AG04450 (cell line): ENCODE measurements at regions not wholly inside any gene's neighbourhood (a gene's known extent, or its start where the extent isn't known, plus 50 kb on each side); places are given as distances from the start of the nearest gene placed in this dataset.

Experiments used
- CTCF ChIA-PET: fragments of 300-600, 350-600 bp; formaldehyde crosslinking; extraction: SDS; loops from one replicate; lab custom pipeline; 2022; ENCODE audit warnings: antibody characterized with exemption, inconsistent platforms; lab: Charles Lee
- POLR2A ChIA-PET: fragments of 350-600 bp; formaldehyde crosslinking; extraction: SDS; loops from one replicate; lab custom pipeline; 2021; ENCODE audit warnings: antibody characterized with exemption, inconsistent platforms; lab: Yijun Ruan, JAX
- DNase-seq: peaks from one replicate; pipeline ENCODE4 v3.0.0-alpha.2; 2011; ENCODE audit warnings: low read depth, low spot score
- H3K27ac ChIP-seq: one replicate; pipeline ENCODE4 v1.5.1; 2012; ENCODE audit warnings: low read depth, low read length, control low read depth
- H3K27me3 ChIP-seq: one replicate; pipeline ENCODE4 v1.6.0; 2012; ENCODE audit warnings: low read length; ENCODE audit not compliant: control insufficient read depth, insufficient read depth
- H3K4me3 ChIP-seq: 2 replicates; pipeline ENCODE4 v1.5.1; 2011; ENCODE audit warnings: mild to moderate bottlenecking, low read depth, low read length, control low read depth
- H3K9me3 ChIP-seq: 2 replicates; pipeline ENCODE4 v1.5.1; 2012; ENCODE audit warnings: low read length; ENCODE audit not compliant: control insufficient read depth, insufficient read depth
- CTCF ChIP-seq: IDR thresholded peaks from 2 replicates; pipeline ENCODE4 v1.5.1; 2011; ENCODE audit warnings: low read depth, low read length, control low read depth, inconsistent platforms

GRCh38 chr6:140130074-140130473 lies 755.6 kb upstream of the CITED2 start:
- Histone ChIP-seq H3K4me3 (no peak overlapping the region), H3K27ac (no peak overlapping the region), H3K9me3 (no peaks in the 10 kb centered on the region; the same call in 1 of the 2 replicates), H3K27me3 (no peaks in the 10 kb centered on the region)
- no peak for TF ChIP-seq CTCF
- ChIA-PET POLR2A (no interaction called here), CTCF (no interaction called here)
- no peak for DNase-seq

- Histone ChIP-seq H3K4me3 (no peak overlapping the region), H3K27me3 (no peaks in the 10 kb centered on the region), H3K27ac (no peak overlapping the region), H3K9me3 (no peaks in the 10 kb centered on the region; the same call in 1 of the 2 replicates)
- ChIA-PET POLR2A (no interaction called here), CTCF (no interaction called here)
- no peak for TF ChIP-seq CTCF
- no peak for DNase-seq
Observed at GRCh38 chr6:140124498-140124897, 750.0 kb upstream of the CITED2 start.

- POLR2A ChIA-PET: no interaction called here
- DNase-seq: no peak
- Histone ChIP-seq H3K27me3 (no peaks in the 10 kb centered on the region), H3K9me3 (no peaks in the 10 kb centered on the region), H3K27ac (no peak overlapping the region), H3K4me3 (no peak overlapping the region)
- TF ChIP-seq CTCF: no peak
- CTCF ChIA-PET: no interaction called here
Observed at GRCh38 chr6:140108167-140108566, 733.7 kb upstream of the CITED2 start.

- Histone ChIP-seq H3K4me3 (no peak overlapping the region), H3K27me3 (no peaks in the 10 kb centered on the region), H3K9me3 (no peaks in the 10 kb centered on the region), H3K27ac (no peak overlapping the region)
- no peak for DNase-seq
- ChIA-PET CTCF (no interaction called here), POLR2A (no interaction called here)
- TF ChIP-seq CTCF: no peak
Observed at GRCh38 chr6:140107216-140107615, 732.8 kb upstream of the CITED2 start.

- ChIA-PET POLR2A (no interaction called here), CTCF (no interaction called here)
- no peaks in the 10 kb centered on the region for H3K9me3 ChIP-seq
- DNase-seq: no peak
- no peak overlapping the region for H3K4me3 ChIP-seq
- no peak overlapping the region for H3K27ac ChIP-seq
- H3K27me3 ChIP-seq: no peaks in the 10 kb centered on the region
- peak; percentile 39 for TF ChIP-seq CTCF
Observed at GRCh38 chr6:140105857-140106256, 731.4 kb upstream of the CITED2 start.
